Activated naive CD4-positive, alpha-beta T cell treated with anti-CD3 and anti-CD28 coated beads for 36 hours (primary cell): ENCODE measurements at regions not wholly inside any gene's neighbourhood (a gene's known extent, or its start where the extent isn't known, plus 50 kb on each side); places are given as distances from the start of the nearest gene placed in this dataset.

ENCODE experiments used
- CTCF ChIA-PET: fragments of 350-600 bp; sonication (Branson Sonifier 250); formaldehyde crosslinking; loops from one replicate; lab custom pipeline; 2021; ENCODE audit warnings: antibody characterized with exemption; lab: Charles Lee
- DNase-seq: peaks from one replicate; pipeline ENCODE4 v3.0.0-alpha.2; 2020
- H3K27ac Mint-ChIP-seq: one replicate; pipeline ENCODE4 v1.8.0; 2021; ENCODE audit warnings: mild to moderate bottlenecking, mixed read lengths
- H3K27me3 Mint-ChIP-seq: one replicate; pipeline ENCODE4 v1.8.0; 2021; ENCODE audit warnings: low read depth, mixed read lengths
- H3K36me3 Mint-ChIP-seq: one replicate; pipeline ENCODE4 v1.8.0; 2021; ENCODE audit warnings: low read depth, mixed read lengths
- H3K4me1 Mint-ChIP-seq: one replicate; pipeline ENCODE4 v1.8.0; 2021; ENCODE audit warnings: low read depth, mixed read lengths
- H3K4me3 Mint-ChIP-seq: one replicate; pipeline ENCODE4 v1.8.0; 2021; ENCODE audit warnings: mild to moderate bottlenecking, moderate library complexity, mixed read lengths
- H3K9me3 Mint-ChIP-seq: one replicate; pipeline ENCODE4 v1.8.0; 2021; ENCODE audit warnings: mixed read lengths
- intact Hi-C: fragments of 100-400 bp; cut with micrococcal nuclease; formaldehyde crosslinking; loops from one replicate; pipeline ENCODE4 v1.15.1; 2023

DNA sequence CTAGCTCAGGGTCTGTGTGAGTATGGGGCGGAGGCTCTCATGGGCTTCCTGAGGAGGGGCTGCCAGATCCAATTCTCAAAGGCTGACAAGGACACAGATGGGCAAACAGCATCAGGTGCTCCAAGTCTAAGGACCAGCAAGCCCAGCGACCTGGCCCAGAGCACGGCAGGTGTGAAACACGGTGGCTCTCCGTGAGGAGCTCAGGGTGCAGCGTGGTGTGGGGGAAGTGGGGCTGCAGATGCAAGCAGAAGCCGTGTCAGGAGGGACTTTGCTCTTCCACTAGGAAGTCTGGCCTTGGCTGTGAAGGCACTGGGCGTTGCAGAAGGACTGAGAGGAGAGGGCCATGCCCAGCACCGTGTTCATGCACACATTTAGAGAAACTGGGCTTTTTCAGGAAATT is 420.0 kb downstream of the GADD45G start:
- Mint-ChIP-seq H3K4me1 (no peaks in the 10 kb centered on the region), H3K27ac (no peak overlapping the region)

DNA sequence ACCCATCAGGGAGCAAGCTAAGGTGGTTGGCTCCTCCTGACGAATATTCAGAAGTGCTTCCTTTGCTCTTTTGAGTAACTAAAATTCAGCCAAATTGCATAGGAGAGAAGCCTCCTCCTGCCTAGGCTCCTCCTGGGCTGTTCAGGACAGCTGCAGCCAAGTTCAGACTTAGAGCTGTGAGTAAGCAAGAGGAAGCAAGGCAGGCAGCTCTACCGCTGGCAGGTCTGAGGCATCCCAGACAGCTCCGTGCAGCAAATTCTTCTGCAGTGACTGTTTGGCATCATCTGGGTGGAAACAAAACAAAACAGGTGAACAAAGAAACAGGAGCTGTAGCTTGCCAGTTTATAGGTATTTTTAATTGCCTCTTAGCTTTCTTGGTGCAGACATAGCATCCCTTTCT is 421.0 kb downstream of the GADD45G start:
- Mint-ChIP-seq H3K9me3 (no peaks in the 10 kb centered on the region), H3K27ac (no peak overlapping the region), H3K27me3 (no peaks in the 10 kb centered on the region), H3K4me1 (no peaks in the 10 kb centered on the region), H3K4me3 (no peak overlapping the region), H3K36me3 (no peaks in the 10 kb centered on the region)
- intact Hi-C loops, result no loop called here
- CTCF ChIA-PET, result no interaction called here
- no peak for DNase-seq

More for the DNA sequence above, 420.0 kb downstream of the GADD45G start:
- no peaks in the 10 kb centered on the region for H3K27me3 Mint-ChIP-seq
- no peaks in the 10 kb centered on the region for H3K36me3 Mint-ChIP-seq
- no peak for DNase-seq
- H3K9me3 Mint-ChIP-seq, result no peaks in the 10 kb centered on the region
- CTCF ChIA-PET, result no interaction called here
- H3K4me3 Mint-ChIP-seq, result no peak overlapping the region
- intact Hi-C loops, result no loop called here

DNA sequence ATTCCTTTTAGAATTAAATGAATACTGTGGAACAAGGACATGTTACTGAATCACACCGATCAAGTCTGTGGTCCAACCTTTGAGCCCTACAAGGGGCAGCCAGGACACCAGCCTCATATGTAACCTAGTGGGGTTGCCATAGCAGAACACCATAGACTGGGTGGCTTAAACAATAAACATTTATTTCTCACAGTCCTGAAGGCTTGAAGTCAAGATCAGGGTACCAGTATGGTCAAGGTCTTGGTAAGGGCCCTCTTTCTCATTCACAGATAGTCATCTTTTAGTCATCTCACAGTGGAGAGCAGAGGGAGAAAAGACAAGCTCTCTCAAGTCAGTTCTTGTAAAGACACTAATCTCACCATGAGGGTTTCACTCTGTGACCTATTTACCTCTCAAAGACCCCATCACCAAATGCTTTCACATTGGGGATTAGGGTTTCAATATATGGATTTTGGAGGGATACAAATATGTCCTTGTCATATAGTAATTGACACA is 422.5 kb downstream of the GADD45G start:
- DNase-seq, result no peak
- Mint-ChIP-seq H3K9me3 (no peaks in the 10 kb centered on the region), H3K4me3 (no peak overlapping the region), H3K27me3 (no peaks in the 10 kb centered on the region), H3K27ac (no peak overlapping the region), H3K36me3 (no peaks in the 10 kb centered on the region), H3K4me1 (no peaks in the 10 kb centered on the region)
- intact Hi-C loops, result no loop called here
- CTCF ChIA-PET, result interaction anchor here (0.5 kb wide), 1 partner anchor 45 kb away, joined by 3 read pairs; no protein-coding TSS in a partner anchor

DNA sequence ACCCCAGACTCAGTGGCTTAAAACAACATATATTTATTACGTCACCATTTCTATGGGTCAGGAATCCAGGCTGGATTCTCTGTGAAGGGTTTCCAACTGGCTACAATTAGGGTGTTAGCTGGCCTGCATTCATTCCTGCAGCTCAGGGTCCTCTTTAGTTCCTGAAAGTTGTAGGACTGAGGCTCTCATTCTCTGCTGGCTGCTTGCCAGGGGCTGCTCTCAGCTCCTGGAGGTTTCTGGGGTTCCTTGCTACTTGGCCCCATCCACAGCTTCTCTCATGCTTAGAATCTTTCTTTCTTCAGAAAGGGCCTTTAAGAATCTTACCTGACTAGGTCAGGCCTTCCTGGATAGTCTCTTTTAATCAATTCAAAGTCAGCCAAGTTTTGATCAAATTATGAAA is 424.6 kb downstream of the GADD45G start:
- CTCF ChIA-PET, result no interaction called here
- no peak for DNase-seq
- H3K9me3 Mint-ChIP-seq, result no peaks in the 10 kb centered on the region

DNA sequence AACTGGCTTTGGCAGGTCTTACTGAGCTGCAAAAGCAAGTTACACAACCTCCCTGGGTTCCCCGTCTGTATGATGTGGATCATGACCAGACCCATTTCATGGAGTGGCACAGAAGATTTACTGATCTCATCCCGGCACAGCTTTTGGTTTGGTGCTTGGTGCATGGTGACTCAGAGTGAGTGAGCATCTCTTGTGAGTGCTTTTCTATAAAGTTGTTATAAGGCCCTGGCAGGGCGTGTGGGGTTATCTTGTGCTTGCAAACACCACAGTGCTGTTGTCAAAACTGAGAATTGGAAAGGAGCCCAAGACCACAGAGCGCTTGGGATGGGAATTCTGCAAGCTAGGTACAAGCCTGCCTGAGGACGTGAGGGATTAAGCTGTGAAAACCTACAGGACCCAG is 425.2 kb downstream of the GADD45G start:
- Mint-ChIP-seq H3K27me3 (no peaks in the 10 kb centered on the region), H3K9me3 (no peaks in the 10 kb centered on the region), H3K4me3 (no peak overlapping the region), H3K27ac (no peak overlapping the region), H3K36me3 (no peaks in the 10 kb centered on the region), H3K4me1 (no peaks in the 10 kb centered on the region)
- intact Hi-C loops, result no loop called here
- no peak for DNase-seq
- CTCF ChIA-PET, result no interaction called here

More for the DNA sequence above, 424.6 kb downstream of the GADD45G start:
- intact Hi-C loops, result no loop called here
- Mint-ChIP-seq H3K27ac (no peak overlapping the region), H3K4me3 (no peak overlapping the region), H3K27me3 (no peaks in the 10 kb centered on the region), H3K36me3 (no peaks in the 10 kb centered on the region), H3K4me1 (no peaks in the 10 kb centered on the region)

DNA sequence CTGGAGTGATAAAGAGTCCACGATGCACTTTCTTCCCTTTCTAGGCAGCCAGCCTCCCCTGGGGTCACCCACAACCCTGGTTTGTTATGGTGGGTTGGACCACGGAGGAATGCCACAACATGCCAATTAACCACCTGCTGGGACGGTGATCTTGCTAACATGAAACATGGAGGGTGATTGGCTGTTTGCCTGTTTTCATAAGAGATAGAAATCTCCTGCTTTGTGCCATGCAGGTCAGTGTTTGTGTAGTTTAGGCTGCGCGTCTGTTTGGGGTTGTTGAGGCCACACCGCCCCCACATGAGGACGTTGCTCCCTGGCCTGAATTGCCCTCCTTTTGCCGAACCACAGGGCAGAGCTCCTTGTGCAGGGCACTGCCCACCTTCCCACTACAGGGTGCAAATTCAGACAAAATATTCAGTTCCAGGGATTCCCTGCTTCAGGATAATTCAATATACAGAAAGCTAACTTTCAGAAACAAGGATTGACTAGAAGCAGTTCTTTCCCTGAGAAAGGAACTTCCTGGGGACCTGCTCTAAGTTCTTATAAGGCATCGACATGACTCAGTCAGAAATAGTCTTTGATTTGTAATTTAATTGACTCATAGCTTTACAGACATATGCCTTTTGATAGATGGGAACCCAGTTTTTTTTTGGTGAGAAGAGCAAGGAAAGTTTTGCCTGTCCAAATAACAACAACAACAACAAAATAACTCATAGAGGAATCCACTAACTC is 427.6 kb downstream of the GADD45G start:
- no peaks in the 10 kb centered on the region for H3K4me1 Mint-ChIP-seq
- intact Hi-C loops, result no loop called here
- no peaks in the 10 kb centered on the region for H3K27me3 Mint-ChIP-seq
- DNase-seq, result no peak
- no peaks in the 10 kb centered on the region for H3K36me3 Mint-ChIP-seq
- no peak overlapping the region for H3K4me3 Mint-ChIP-seq
- H3K27ac Mint-ChIP-seq, result no peak overlapping the region
- CTCF ChIA-PET, result no interaction called here
- H3K9me3 Mint-ChIP-seq, result no peaks in the 10 kb centered on the region

DNA sequence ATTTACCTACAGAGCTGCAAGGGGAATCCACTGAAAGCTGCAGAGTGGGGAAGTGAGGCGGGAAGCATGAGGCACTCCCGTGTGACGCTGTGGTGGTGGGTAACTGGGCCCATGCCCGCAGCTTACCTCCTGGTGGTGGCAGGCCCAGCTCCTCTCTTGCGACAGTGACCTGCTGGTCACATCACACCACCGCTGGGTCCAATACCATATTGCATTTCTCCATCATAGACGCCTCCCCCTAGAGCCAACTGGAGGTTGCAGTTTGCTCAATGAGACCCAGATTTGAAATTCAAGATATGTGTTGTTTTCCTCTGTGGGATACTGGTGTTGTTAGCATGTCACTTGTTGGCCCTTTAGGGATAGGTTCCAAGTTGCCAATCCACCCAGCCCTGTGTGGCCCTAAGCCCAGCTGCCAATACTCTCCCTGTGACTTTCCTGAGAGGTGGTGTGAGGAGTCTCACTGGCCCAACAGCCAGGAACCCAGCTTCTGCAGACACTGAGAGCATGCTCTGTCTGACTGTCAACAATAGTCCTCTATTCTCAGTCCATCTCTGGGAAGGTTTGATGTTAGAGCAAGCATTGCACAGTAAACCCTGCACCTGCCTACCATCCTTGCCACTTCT is 428.3 kb downstream of the GADD45G start:
- H3K9me3 Mint-ChIP-seq, result no peaks in the 10 kb centered on the region
- intact Hi-C loops, result no loop called here
- no peaks in the 10 kb centered on the region for H3K4me1 Mint-ChIP-seq
- H3K4me3 Mint-ChIP-seq, result no peak overlapping the region
- H3K27ac Mint-ChIP-seq, result no peak overlapping the region
- H3K27me3 Mint-ChIP-seq, result no peaks in the 10 kb centered on the region
- no peak for DNase-seq
- H3K36me3 Mint-ChIP-seq, result no peaks in the 10 kb centered on the region
- CTCF ChIA-PET, result no interaction called here

DNA sequence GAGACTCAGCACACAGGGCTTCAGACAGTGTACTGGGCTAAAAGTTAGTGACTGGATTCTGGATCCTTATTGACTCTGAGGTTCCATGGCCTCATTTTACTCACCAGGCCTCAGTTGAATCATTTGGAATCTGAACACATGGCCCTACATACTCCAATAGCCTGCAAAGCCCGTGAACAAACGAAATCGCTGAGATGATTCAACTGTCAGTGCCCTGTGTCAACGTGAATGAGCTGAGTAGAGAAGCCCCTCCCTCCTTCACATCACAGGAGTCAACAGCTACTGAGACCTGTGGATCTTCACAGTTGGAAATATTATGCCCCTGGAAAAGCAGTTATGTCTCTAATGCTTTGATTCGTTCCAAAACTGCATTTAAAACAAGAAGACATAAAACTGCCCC is 429.3 kb downstream of the GADD45G start:
- DNase-seq, result no peak
- CTCF ChIA-PET, result no interaction called here

DNA sequence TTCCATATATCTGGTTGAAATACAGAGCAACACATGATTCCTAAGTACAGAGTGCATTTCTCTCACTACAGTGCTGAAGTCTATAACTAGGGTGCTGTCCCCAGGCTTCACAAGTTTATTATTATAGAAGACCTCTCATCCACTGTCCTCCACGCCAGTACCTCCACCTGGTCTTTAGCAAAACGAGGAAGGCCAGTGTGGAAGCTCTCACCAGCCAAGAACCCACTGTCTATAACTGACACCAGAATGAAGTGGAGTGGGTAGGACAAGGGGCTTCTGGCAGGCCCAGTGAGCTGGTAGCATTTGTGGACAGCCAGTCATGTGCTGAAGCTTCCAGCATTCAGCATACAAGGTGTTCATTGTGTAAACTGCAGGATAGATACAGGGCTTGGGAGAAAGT is 430.7 kb downstream of the GADD45G start:
- Mint-ChIP-seq H3K36me3 (no peaks in the 10 kb centered on the region), H3K9me3 (no peaks in the 10 kb centered on the region), H3K4me3 (no peak overlapping the region), H3K27ac (no peak overlapping the region), H3K27me3 (no peaks in the 10 kb centered on the region), H3K4me1 (no peaks in the 10 kb centered on the region)
- intact Hi-C loops, result no loop called here
- CTCF ChIA-PET, result no interaction called here
- no peak for DNase-seq

More for the DNA sequence above, 429.3 kb downstream of the GADD45G start:
- H3K4me3 Mint-ChIP-seq, result no peak overlapping the region
- H3K36me3 Mint-ChIP-seq, result no peaks in the 10 kb centered on the region
- H3K9me3 Mint-ChIP-seq, result no peaks in the 10 kb centered on the region
- H3K27me3 Mint-ChIP-seq, result no peaks in the 10 kb centered on the region
- no peak overlapping the region for H3K27ac Mint-ChIP-seq
- intact Hi-C loops, result no loop called here
- H3K4me1 Mint-ChIP-seq, result no peaks in the 10 kb centered on the region

DNA sequence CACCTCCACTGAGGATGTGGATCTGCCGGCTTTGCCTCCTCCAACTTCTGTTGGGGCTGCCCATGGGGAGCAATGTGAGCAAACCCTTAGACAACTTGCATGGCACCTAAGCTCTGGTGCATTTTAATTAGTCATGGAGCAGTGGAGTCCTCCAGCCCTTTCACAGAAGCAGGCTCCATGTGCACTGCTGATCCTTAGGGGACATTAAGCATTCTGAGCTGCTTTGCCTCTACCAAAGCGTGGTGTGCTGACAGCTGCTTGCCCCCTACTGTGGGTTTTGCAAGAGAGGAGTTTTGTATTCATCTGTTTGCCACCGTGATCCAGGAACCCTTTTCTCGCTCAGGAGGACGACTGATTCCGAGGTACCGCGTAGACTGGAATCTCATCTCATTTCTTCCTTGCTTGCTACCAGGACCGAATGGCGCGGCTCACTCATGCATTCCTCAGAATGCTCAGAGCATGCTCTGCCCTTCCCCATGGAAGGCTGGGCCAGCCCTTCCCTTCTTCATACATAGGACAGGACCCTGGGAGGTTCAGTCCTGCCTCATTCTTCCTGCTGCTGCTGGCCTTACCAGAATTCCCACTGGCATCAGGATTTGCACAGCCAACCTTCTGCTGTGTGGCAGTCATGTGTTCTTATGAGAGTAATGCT is 432.5 kb downstream of the GADD45G start:
- H3K27ac Mint-ChIP-seq, result no peak overlapping the region
- no peaks in the 10 kb centered on the region for H3K9me3 Mint-ChIP-seq
- no peaks in the 10 kb centered on the region for H3K36me3 Mint-ChIP-seq
- CTCF ChIA-PET, result no interaction called here
- H3K4me1 Mint-ChIP-seq, result no peaks in the 10 kb centered on the region
- no peak for DNase-seq
- no peak overlapping the region for H3K4me3 Mint-ChIP-seq
- H3K27me3 Mint-ChIP-seq, result no peaks in the 10 kb centered on the region
- intact Hi-C loops, result no loop called here

DNA sequence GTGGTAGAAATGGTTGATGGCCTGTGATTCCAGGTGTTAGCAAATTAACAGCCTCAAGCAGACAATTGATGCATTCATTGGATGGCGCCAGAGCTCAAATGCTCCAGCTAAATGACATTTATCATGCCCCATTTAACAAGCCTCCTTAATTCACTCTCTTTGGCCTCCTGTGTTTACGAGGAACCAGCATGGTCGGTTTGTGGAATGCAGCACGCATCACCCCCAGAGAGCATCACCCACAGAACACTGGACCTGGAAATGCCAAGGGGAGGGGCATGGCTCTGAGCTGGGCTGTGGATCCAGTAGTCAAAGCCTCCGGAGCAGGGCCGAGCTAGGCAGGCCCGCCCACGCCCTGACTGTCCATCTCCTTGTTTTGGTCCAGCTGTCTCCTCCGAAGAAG is 434.0 kb downstream of the GADD45G start:
- H3K4me1 Mint-ChIP-seq, result no peaks in the 10 kb centered on the region
- no peaks in the 10 kb centered on the region for H3K27me3 Mint-ChIP-seq
- DNase-seq, result no peak
- no peaks in the 10 kb centered on the region for H3K9me3 Mint-ChIP-seq
- intact Hi-C loops, result no loop called here
- H3K36me3 Mint-ChIP-seq, result no peaks in the 10 kb centered on the region
- H3K4me3 Mint-ChIP-seq, result no peak overlapping the region
- CTCF ChIA-PET, result no interaction called here
- no peak overlapping the region for H3K27ac Mint-ChIP-seq

DNA sequence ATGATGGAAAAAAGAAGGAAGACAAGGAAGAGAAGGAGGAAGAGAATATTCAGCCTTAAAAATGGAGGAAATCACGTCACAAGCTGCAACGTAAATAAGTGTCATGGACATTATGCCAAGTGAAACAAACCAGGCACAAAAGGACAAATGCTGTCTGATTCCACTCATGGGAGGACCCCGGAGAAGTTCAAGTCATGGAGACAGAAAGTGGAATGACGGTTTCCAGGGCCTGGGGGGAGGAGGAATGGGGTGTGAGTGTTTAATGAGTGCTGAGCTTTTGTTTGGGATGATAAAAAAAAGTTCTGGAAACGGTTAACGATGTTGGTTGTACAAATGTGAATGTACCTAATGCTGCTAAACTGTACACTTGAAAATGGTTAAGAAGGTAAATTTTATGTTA is 439.5 kb downstream of the GADD45G start:
- CTCF ChIA-PET, result no interaction called here
- Mint-ChIP-seq H3K9me3 (no peaks in the 10 kb centered on the region), H3K27ac (no peak overlapping the region), H3K27me3 (no peaks in the 10 kb centered on the region), H3K4me1 (peaks cover 11% of the 10 kb centered on the region), H3K36me3 (no peaks in the 10 kb centered on the region), H3K4me3 (no peak overlapping the region)
- DNase-seq, result no peak
- intact Hi-C loops, result no loop called here
